ENCODE measurements at regions not wholly inside any gene's neighbourhood (a gene's known extent, or its start where the extent isn't known, plus 50 kb on each side); places are given as distances from the start of the nearest gene placed in this dataset.

- Histone ChIP-seq H3K4me3 (ENCODE audit: low read length) (no peak overlapping the region), H3K27me3 (ENCODE audit: control insufficient read depth, insufficient read depth) (no peaks in the 10 kb centered on the region), H3K9me3 (ENCODE audit: control insufficient read depth, low read length) (no peaks in the 10 kb centered on the region), H3K4me1 (ENCODE audit: control insufficient read depth, insufficient read depth, low read length) (no peaks in the 10 kb centered on the region), H3K27ac (ENCODE audit: low read length) (no peak overlapping the region)
- ATAC-seq: no peak
- WGBS: 85% methylated on average over 3 of the region's 3 CpGs
- intact Hi-C loops (cut with DNase I): no loop called here
- DNase-seq: no peak
Measured at GRCh38 chr3:164236851-164237250, 841.4 kb downstream of the SI start.

GRCh38 chr3:164235289-164236028 is 842.8 kb downstream of the SI start:
- no peak overlapping the region for H3K4me3 ChIP-seq (ENCODE audit: low read length)
- ATAC-seq: no peak
- intact Hi-C loops (cut with DNase I): no loop called here
- 58% methylated on average over 4 of the region's 4 CpGs for WGBS
- no peaks in the 10 kb centered on the region for H3K9me3 ChIP-seq (ENCODE audit: control insufficient read depth, low read length)
- H3K27me3 ChIP-seq (ENCODE audit: control insufficient read depth, insufficient read depth): no peaks in the 10 kb centered on the region
- no peak overlapping the region for H3K27ac ChIP-seq (ENCODE audit: low read length)
- DNase-seq: no peak
- H3K4me1 ChIP-seq (ENCODE audit: control insufficient read depth, insufficient read depth, low read length): no peaks in the 10 kb centered on the region

- WGBS: 72% methylated on average over 2 of the region's 2 CpGs
- intact Hi-C loops (cut with DNase I): no loop called here
Measured at GRCh38 chr3:164233951-164234350, 844.3 kb downstream of the SI start.

GRCh38 chr3:164231718-164232117 is 846.6 kb downstream of the SI start:
- Histone ChIP-seq H3K4me1 (ENCODE audit: control insufficient read depth, insufficient read depth, low read length) (no peaks in the 10 kb centered on the region), H3K27ac (ENCODE audit: low read length) (no peak overlapping the region), H3K9me3 (ENCODE audit: control insufficient read depth, low read length) (no peaks in the 10 kb centered on the region), H3K27me3 (ENCODE audit: control insufficient read depth, insufficient read depth) (no peaks in the 10 kb centered on the region), H3K4me3 (ENCODE audit: low read length) (no peak overlapping the region)
- WGBS: 97% methylated on average over 1 of the region's 1 CpG
- intact Hi-C loops (cut with DNase I): no loop called here
- DNase-seq: no peak
- no peak for ATAC-seq

More at GRCh38 chr3:164233951-164234350, 844.3 kb downstream of the SI start:
- no peaks in the 10 kb centered on the region for H3K9me3 ChIP-seq (ENCODE audit: control insufficient read depth, low read length)
- no peak overlapping the region for H3K4me3 ChIP-seq (ENCODE audit: low read length)
- DNase-seq (no peak), ATAC-seq (no peak)
- H3K4me1 ChIP-seq (ENCODE audit: control insufficient read depth, insufficient read depth, low read length): no peaks in the 10 kb centered on the region
- no peak overlapping the region for H3K27ac ChIP-seq (ENCODE audit: low read length)
- H3K27me3 ChIP-seq (ENCODE audit: control insufficient read depth, insufficient read depth): no peaks in the 10 kb centered on the region

- no peak overlapping the region for H3K27ac ChIP-seq (ENCODE audit: low read length)
- DNase-seq: no peak
- ATAC-seq: no peak
- no peaks in the 10 kb centered on the region for H3K9me3 ChIP-seq (ENCODE audit: control insufficient read depth, low read length)
- no peak overlapping the region for H3K4me3 ChIP-seq (ENCODE audit: low read length)
- no peaks in the 10 kb centered on the region for H3K4me1 ChIP-seq (ENCODE audit: control insufficient read depth, insufficient read depth, low read length)
- intact Hi-C loops (cut with DNase I): no loop called here
- H3K27me3 ChIP-seq (ENCODE audit: control insufficient read depth, insufficient read depth): no peaks in the 10 kb centered on the region
- 63% methylated on average over 3 of the region's 3 CpGs for WGBS
Measured at GRCh38 chr3:164230385-164231094, 847.8 kb downstream of the SI start.

- Histone ChIP-seq H3K9me3 (ENCODE audit: control insufficient read depth, low read length) (no peaks in the 10 kb centered on the region), H3K4me3 (ENCODE audit: low read length) (no peak overlapping the region), H3K4me1 (ENCODE audit: control insufficient read depth, insufficient read depth, low read length) (no peaks in the 10 kb centered on the region), H3K27me3 (ENCODE audit: control insufficient read depth, insufficient read depth) (no peaks in the 10 kb centered on the region), H3K27ac (ENCODE audit: low read length) (no peak overlapping the region)
- WGBS: 1% methylated on average over 1 of the region's 1 CpG
- ATAC-seq: no peak
- DNase-seq: no peak
- intact Hi-C loops (cut with DNase I): no loop called here
Measured at GRCh38 chr3:164224126-164224525, 854.2 kb downstream of the SI start.

GRCh38 chr3:164222197-164222596 is 856.1 kb downstream of the SI start:
- H3K27me3 ChIP-seq (ENCODE audit: control insufficient read depth, insufficient read depth): no peaks in the 10 kb centered on the region
- ATAC-seq (no peak), DNase-seq (no peak)
- H3K4me1 ChIP-seq (ENCODE audit: control insufficient read depth, insufficient read depth, low read length): no peaks in the 10 kb centered on the region
- no peak overlapping the region for H3K4me3 ChIP-seq (ENCODE audit: low read length)
- H3K27ac ChIP-seq (ENCODE audit: low read length): no peak overlapping the region
- WGBS: 59% methylated on average over 3 of the region's 3 CpGs
- H3K9me3 ChIP-seq (ENCODE audit: control insufficient read depth, low read length): no peaks in the 10 kb centered on the region
- intact Hi-C loops (cut with DNase I): no loop called here

- ATAC-seq: no peak
- Histone ChIP-seq H3K4me1 (ENCODE audit: control insufficient read depth, insufficient read depth, low read length) (no peaks in the 10 kb centered on the region), H3K4me3 (ENCODE audit: low read length) (no peak overlapping the region), H3K9me3 (ENCODE audit: control insufficient read depth, low read length) (no peaks in the 10 kb centered on the region), H3K27ac (ENCODE audit: low read length) (no peak overlapping the region), H3K27me3 (ENCODE audit: control insufficient read depth, insufficient read depth) (no peaks in the 10 kb centered on the region)
- no peak for DNase-seq
- intact Hi-C loops (cut with DNase I): no loop called here
- 81% methylated on average over 1 of the region's 1 CpG for WGBS
Measured at GRCh38 chr3:164221297-164221696, 857.0 kb downstream of the SI start.

- WGBS: 81% methylated on average over 1 of the region's 1 CpG
Measured at GRCh38 chr3:164209363-164209762, 868.9 kb downstream of the SI start.

GRCh38 chr3:164208821-164209220 is 869.5 kb downstream of the SI start:
- peak in 1 of 2 donors; percentile 76 for ATAC-seq
- no peaks in the 10 kb centered on the region for H3K9me3 ChIP-seq (ENCODE audit: control insufficient read depth, low read length)
- intact Hi-C loops (cut with DNase I): no loop called here
- H3K27me3 ChIP-seq (ENCODE audit: control insufficient read depth, insufficient read depth): no peaks in the 10 kb centered on the region
- no peaks in the 10 kb centered on the region for H3K4me1 ChIP-seq (ENCODE audit: control insufficient read depth, insufficient read depth, low read length)
- DNase-seq: peak in 2 of 3 donors; percentile 15 to 40
- H3K4me3 ChIP-seq (ENCODE audit: low read length): no peak overlapping the region
- H3K27ac ChIP-seq (ENCODE audit: low read length): no peak overlapping the region
- 50% methylated on average over 2 of the region's 2 CpGs for WGBS

More at GRCh38 chr3:164209363-164209762, 868.9 kb downstream of the SI start:
- Histone ChIP-seq H3K4me3 (ENCODE audit: low read length) (no peak overlapping the region), H3K27ac (ENCODE audit: low read length) (no peak overlapping the region), H3K4me1 (ENCODE audit: control insufficient read depth, insufficient read depth, low read length) (no peaks in the 10 kb centered on the region), H3K27me3 (ENCODE audit: control insufficient read depth, insufficient read depth) (no peaks in the 10 kb centered on the region), H3K9me3 (ENCODE audit: control insufficient read depth, low read length) (no peaks in the 10 kb centered on the region)
- intact Hi-C loops (cut with DNase I): no loop called here
- DNase-seq (no peak), ATAC-seq (peak in 1 of 2 donors; percentile 71)

GRCh38 chr3:164208048-164208447 is 870.2 kb downstream of the SI start:
- H3K9me3 ChIP-seq (ENCODE audit: control insufficient read depth, low read length): no peaks in the 10 kb centered on the region
- WGBS: 58% methylated on average over 2 of the region's 2 CpGs
- no peaks in the 10 kb centered on the region for H3K27me3 ChIP-seq (ENCODE audit: control insufficient read depth, insufficient read depth)
- H3K4me3 ChIP-seq (ENCODE audit: low read length): no peak overlapping the region
- ATAC-seq (no peak), DNase-seq (no peak)
- intact Hi-C loops (cut with DNase I): no loop called here
- H3K27ac ChIP-seq (ENCODE audit: low read length): no peak overlapping the region
- H3K4me1 ChIP-seq (ENCODE audit: control insufficient read depth, insufficient read depth, low read length): no peaks in the 10 kb centered on the region

Data from right cardiac atrium (tissue), 5 donors.